Hematopoietic multipotent progenitor cell treated with erythropoietin and hydrocortisone succinate and interleukin-3 and kit ligand, for 17 days (in vitro differentiated cells): ENCODE measurements at regions not wholly inside any gene's neighbourhood (a gene's known extent, or its start where the extent isn't known, plus 50 kb on each side); places are given as distances from the start of the nearest gene placed in this dataset.

Experiments
- DNase-seq: peaks from one replicate; pipeline ENCODE4 v3.0.0-alpha.2; 2015; ENCODE audit warnings: low spot score

- DNase-seq, result no peak
Observed at GRCh38 chr5:14983666-14984441, 112.3 kb upstream of the ANKH start.

GRCh38 chr5:14980698-14981097 is 109.1 kb upstream of the ANKH start:
- no peak for DNase-seq

GRCh38 chr5:14977058-14977685 is 105.6 kb upstream of the ANKH start:
- DNase-seq, result no peak

GRCh38 chr5:14976486-14976885 is 104.9 kb upstream of the ANKH start:
- DNase-seq, result no peak

GRCh38 chr5:14971873-14972272 is 100.3 kb upstream of the ANKH start:
- no peak for DNase-seq

GRCh38 chr5:14968796-14969195 is 97.2 kb upstream of the ANKH start:
- no peak for DNase-seq

- DNase-seq, result no peak
Observed at GRCh38 chr5:14967166-14967565, 95.6 kb upstream of the ANKH start.

- DNase-seq, result no peak
Observed at GRCh38 chr5:14965815-14966214, 94.2 kb upstream of the ANKH start.

- no peak for DNase-seq
Observed at GRCh38 chr5:14962604-14963003, 91.0 kb upstream of the ANKH start.

- no peak for DNase-seq
Observed at GRCh38 chr5:14960120-14960462, 88.5 kb upstream of the ANKH start.

- no peak for DNase-seq
Observed at GRCh38 chr5:14959399-14960119, 88.0 kb upstream of the ANKH start.

GRCh38 chr5:14958188-14958587 is 86.6 kb upstream of the ANKH start:
- no peak for DNase-seq

GRCh38 chr5:14956423-14957046 is 85.0 kb upstream of the ANKH start:
- DNase-seq, result no peak

GRCh38 chr5:14954616-14955343 is 83.2 kb upstream of the ANKH start:
- DNase-seq, result no peak

- no peak for DNase-seq
Observed at GRCh38 chr5:14954216-14954615, 82.6 kb upstream of the ANKH start.

- no peak for DNase-seq
Observed at GRCh38 chr5:14953075-14953607, 81.6 kb upstream of the ANKH start.

GRCh38 chr5:14948383-14948782 is 76.8 kb upstream of the ANKH start:
- DNase-seq, result no peak

GRCh38 chr5:14946815-14947620 is 75.4 kb upstream of the ANKH start:
- DNase-seq, result peak; percentile 41

GRCh38 chr5:14945450-14945849 is 73.9 kb upstream of the ANKH start:
- no peak for DNase-seq

GRCh38 chr5:14944996-14945395 is 73.4 kb upstream of the ANKH start:
- no peak for DNase-seq

GRCh38 chr5:14944350-14944739 is 72.8 kb upstream of the ANKH start:
- no peak for DNase-seq
